ENCODE measurements at regions not wholly inside any gene's neighbourhood (a gene's known extent, or its start where the extent isn't known, plus 50 kb on each side); places are given as distances from the start of the nearest gene placed in this dataset.

- Histone ChIP-seq H3K4me3 (replicated peaks in 1 of 4; ENCODE audit: control extremely low read depth in 1 of 4, insufficient read depth in 1 of 4, low read depth in 3 of 4, low read length in 4 of 4) (no peak overlapping the region), H3K27me3 (ENCODE audit: control insufficient read depth, insufficient read depth, low read length) (no peaks in the 10 kb centered on the region), H3K4me2 (ENCODE audit: extremely low read depth, insufficient read depth, low read length) (no peak overlapping the region), H4K20me1 (ENCODE audit: control insufficient read depth, extremely low read depth, insufficient read depth, low read length) (no peaks in the 10 kb centered on the region), H3K9me3 (ENCODE audit: control insufficient read depth, insufficient read depth, low read depth, low read length) (no peaks in the 10 kb centered on the region), H3K4me1 (ENCODE audit: control insufficient read depth, extremely low read depth, insufficient read depth, low read length) (no peaks in the 10 kb centered on the region), H3K27ac (ENCODE audit: insufficient read depth, low read length) (no peak overlapping the region), H2AFZ (ENCODE audit: low read length) (no peak overlapping the region), H3K36me3 (ENCODE audit: control insufficient read depth, insufficient read depth, low read length) (no peaks in the 10 kb centered on the region), H3K79me2 (ENCODE audit: control insufficient read depth, insufficient read depth, low read length) (no peaks in the 10 kb centered on the region), H3K9ac (ENCODE audit: insufficient read depth, low read length) (no peak overlapping the region)
- no peak for TF ChIP-seq EZH2 (IDR thresholded peaks at IDR 0.05; ENCODE audit: low read length, missing control alignments)
- no peak for TF ChIP-seq CTCF (conservative IDR thresholded peaks at IDR 0.05 in 1 of 2, IDR thresholded peaks at IDR 0.05 in 1 of 2; ENCODE audit: low read depth in 1 of 2, low read length in 2 of 2)
- no peak for DNase-seq (ENCODE audit: low read depth in 2 of 2)
These were observed 137.3 kb downstream of the TFAP2B start for GRCh38 chr6:50956014-50956413.

- no peak for DNase-seq (ENCODE audit: low read depth in 2 of 2)
- H4K20me1 ChIP-seq (ENCODE audit: control insufficient read depth, extremely low read depth, insufficient read depth, low read length): no peaks in the 10 kb centered on the region
- no peaks in the 10 kb centered on the region for H3K4me1 ChIP-seq (ENCODE audit: control insufficient read depth, extremely low read depth, insufficient read depth, low read length)
- no peaks in the 10 kb centered on the region for H3K9me3 ChIP-seq (ENCODE audit: control insufficient read depth, insufficient read depth, low read depth, low read length)
- TF ChIP-seq CTCF (conservative IDR thresholded peaks at IDR 0.05 in 1 of 2, IDR thresholded peaks at IDR 0.05 in 1 of 2; ENCODE audit: low read depth in 1 of 2, low read length in 2 of 2): no peak
- TF ChIP-seq EZH2 (IDR thresholded peaks at IDR 0.05; ENCODE audit: low read length, missing control alignments): no peak
- H3K9ac ChIP-seq (ENCODE audit: insufficient read depth, low read length): no peak overlapping the region
- no peak overlapping the region for H3K27ac ChIP-seq (ENCODE audit: insufficient read depth, low read length)
- no peaks in the 10 kb centered on the region for H3K27me3 ChIP-seq (ENCODE audit: control insufficient read depth, insufficient read depth, low read length)
- H3K36me3 ChIP-seq (ENCODE audit: control insufficient read depth, insufficient read depth, low read length): no peaks in the 10 kb centered on the region
- no peak overlapping the region for H3K4me2 ChIP-seq (ENCODE audit: extremely low read depth, insufficient read depth, low read length)
- no peak overlapping the region for H2AFZ ChIP-seq (ENCODE audit: low read length)
- no peaks in the 10 kb centered on the region for H3K79me2 ChIP-seq (ENCODE audit: control insufficient read depth, insufficient read depth, low read length)
- H3K4me3 ChIP-seq (replicated peaks in 1 of 4; ENCODE audit: control extremely low read depth in 1 of 4, insufficient read depth in 1 of 4, low read depth in 3 of 4, low read length in 4 of 4): no peak overlapping the region
These were observed 139.6 kb downstream of the TFAP2B start for GRCh38 chr6:50958148-50958697.

DNA sequence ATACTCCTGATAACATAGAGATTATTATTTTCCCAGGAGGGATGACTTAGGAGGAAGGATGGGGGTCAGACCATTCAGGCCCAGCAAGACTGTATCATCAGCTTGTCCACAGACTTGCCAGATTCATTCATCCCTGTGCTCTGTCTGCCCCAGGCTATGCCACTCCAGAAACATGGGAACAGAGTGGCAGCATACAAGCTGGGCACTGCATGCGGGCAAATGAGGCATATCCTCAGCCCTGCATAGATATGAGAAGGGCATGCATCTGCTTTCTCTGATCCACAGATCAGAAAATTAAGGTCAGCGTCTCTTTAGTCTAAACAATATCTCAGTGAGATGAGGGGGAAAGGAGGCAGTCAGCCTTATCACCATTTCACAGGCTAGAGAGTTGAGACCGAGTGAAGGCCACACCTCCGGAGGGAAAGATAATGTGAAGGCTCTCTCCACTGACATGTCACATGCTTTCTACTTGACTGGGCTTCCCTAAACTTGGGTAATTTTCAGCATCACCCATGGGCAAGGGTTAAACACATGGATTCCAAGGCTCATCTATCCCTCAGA is 140.5 kb downstream of the TFAP2B start:
- H4K20me1 ChIP-seq (ENCODE audit: control insufficient read depth, extremely low read depth, insufficient read depth, low read length): no peaks in the 10 kb centered on the region
- H3K27me3 ChIP-seq (ENCODE audit: control insufficient read depth, insufficient read depth, low read length): no peaks in the 10 kb centered on the region
- no peak overlapping the region for H3K27ac ChIP-seq (ENCODE audit: insufficient read depth, low read length)
- H3K79me2 ChIP-seq (ENCODE audit: control insufficient read depth, insufficient read depth, low read length): no peaks in the 10 kb centered on the region
- no peak overlapping the region for H3K4me2 ChIP-seq (ENCODE audit: extremely low read depth, insufficient read depth, low read length)
- no peaks in the 10 kb centered on the region for H3K36me3 ChIP-seq (ENCODE audit: control insufficient read depth, insufficient read depth, low read length)
- H3K9ac ChIP-seq (ENCODE audit: insufficient read depth, low read length): no peak overlapping the region
- H3K4me3 ChIP-seq (replicated peaks in 1 of 4; ENCODE audit: control extremely low read depth in 1 of 4, insufficient read depth in 1 of 4, low read depth in 3 of 4, low read length in 4 of 4): no peak overlapping the region
- H3K9me3 ChIP-seq (ENCODE audit: control insufficient read depth, insufficient read depth, low read depth, low read length): no peaks in the 10 kb centered on the region
- no peak overlapping the region for H2AFZ ChIP-seq (ENCODE audit: low read length)
- TF ChIP-seq CTCF (conservative IDR thresholded peaks at IDR 0.05 in 1 of 2, IDR thresholded peaks at IDR 0.05 in 1 of 2; ENCODE audit: low read depth in 1 of 2, low read length in 2 of 2): no peak
- TF ChIP-seq EZH2 (IDR thresholded peaks at IDR 0.05; ENCODE audit: low read length, missing control alignments): no peak
- no peak for DNase-seq (ENCODE audit: low read depth in 2 of 2)
- H3K4me1 ChIP-seq (ENCODE audit: control insufficient read depth, extremely low read depth, insufficient read depth, low read length): no peaks in the 10 kb centered on the region
